HG03175 (cell line): ENCODE measurements at regions not wholly inside any gene's neighbourhood (a gene's known extent, or its start where the extent isn't known, plus 50 kb on each side); places are given as distances from the start of the nearest gene placed in this dataset.
"Not testable (repeated sequence)": the region's sequence is repeated elsewhere in the genome, so short reads cannot be mapped to it uniquely, and the experiment has no call there.

Experiments used
- ATAC-seq: cut with Tn5 transposase; IDR thresholded peaks from one replicate; pipeline ENCODE4 v1.9.1; 2021; ENCODE audit warnings: mild to moderate bottlenecking, moderate library complexity; ENCODE audit not compliant: unreplicated experiment

- no peak for ATAC-seq
Observed at GRCh38 chr2:140178234-140178633, 1398.0 kb upstream of the NXPH2 start.

DNA sequence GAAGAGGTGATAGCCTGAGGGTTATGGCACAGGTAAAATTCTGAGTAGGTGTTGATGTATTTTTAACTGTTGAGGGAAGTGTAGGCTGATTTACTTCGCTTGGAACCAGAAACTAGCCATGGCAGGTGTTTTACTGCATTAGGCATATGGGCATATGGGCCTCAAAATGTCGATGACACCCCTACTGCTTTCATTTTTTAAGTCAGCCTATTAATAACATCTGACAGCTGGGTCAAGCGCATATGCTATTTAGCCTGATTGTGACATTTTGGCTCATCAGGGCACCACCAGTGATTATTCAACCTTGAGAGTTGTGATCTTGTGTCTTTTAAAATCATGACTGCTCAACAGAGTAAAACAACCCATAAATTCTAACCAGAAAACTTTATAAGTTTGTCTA lies 1396.9 kb upstream of the NXPH2 start:
- no peak for ATAC-seq

- ATAC-seq = no peak
Observed at GRCh38 chr2:140173790-140174189, 1393.6 kb upstream of the NXPH2 start.

- ATAC-seq = no peak
Observed at GRCh38 chr2:140164449-140164848, 1384.3 kb upstream of the NXPH2 start.

DNA sequence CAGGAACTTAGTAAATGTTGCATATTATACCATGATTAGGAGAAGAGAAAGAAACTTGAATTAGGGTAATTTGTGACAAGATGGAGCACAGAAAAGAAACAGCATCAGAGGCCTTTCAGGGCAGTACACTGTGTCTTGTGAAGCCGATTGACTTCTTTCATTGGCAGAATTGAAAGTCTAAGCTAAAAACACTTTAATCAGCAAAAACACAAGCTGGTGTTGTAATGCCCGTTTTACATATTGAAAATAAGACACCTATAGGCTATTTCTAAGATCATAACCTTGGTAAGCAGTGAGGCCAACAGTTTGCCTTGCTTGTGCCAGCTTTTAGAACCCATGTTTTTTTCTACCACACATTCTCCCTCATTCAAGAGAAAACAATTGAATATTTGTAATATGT lies 1378.1 kb upstream of the NXPH2 start:
- no peak for ATAC-seq

- ATAC-seq = no peak
Observed at GRCh38 chr2:140157816-140158215, 1377.6 kb upstream of the NXPH2 start.

GRCh38 chr2:140154706-140155105 lies 1374.5 kb upstream of the NXPH2 start:
- no peak for ATAC-seq

DNA sequence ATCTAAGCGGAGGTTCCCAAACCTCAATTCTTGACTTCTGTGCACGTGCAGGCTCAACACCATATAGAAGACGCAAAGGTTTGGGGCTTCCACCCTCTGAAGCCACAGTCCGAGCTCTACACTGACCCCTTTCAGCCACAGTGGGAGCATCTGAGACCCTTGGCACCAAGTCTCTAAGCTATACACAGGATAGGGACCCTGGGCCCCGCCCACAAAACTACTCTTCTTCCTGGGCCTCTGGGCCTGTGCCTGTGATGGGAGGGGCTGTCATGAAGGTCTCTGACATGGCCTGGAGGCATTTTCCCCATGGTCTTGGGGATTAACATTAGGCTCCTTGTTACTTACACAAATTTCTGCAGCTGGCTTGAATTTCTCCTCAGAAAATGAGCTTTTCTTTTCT lies 1374.1 kb upstream of the NXPH2 start:
- ATAC-seq = no peak

DNA sequence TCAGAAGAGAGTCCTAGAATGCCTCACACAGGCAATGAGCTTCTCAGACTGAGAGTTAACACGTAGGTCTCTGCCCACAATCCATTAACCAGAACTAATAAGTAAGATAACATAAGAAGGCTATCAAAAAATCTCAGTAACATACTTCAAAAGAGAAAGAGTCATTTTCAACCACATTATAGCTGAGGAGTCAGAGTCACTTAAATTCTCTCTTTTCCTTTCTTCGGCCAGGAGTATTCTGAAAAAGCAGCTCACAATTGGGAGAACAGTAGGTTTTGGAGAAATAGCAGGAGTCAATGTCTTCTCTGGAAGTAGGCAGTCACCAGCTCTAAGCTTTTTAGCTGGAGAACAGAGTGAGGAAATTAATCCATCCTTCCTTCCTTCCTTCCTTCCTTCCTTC lies 1364.4 kb upstream of the NXPH2 start:
- ATAC-seq = no peak

- ATAC-seq = no peak
Observed at GRCh38 chr2:140138736-140139135, 1358.5 kb upstream of the NXPH2 start.

GRCh38 chr2:140136861-140137260 lies 1356.7 kb upstream of the NXPH2 start:
- no peak for ATAC-seq

DNA sequence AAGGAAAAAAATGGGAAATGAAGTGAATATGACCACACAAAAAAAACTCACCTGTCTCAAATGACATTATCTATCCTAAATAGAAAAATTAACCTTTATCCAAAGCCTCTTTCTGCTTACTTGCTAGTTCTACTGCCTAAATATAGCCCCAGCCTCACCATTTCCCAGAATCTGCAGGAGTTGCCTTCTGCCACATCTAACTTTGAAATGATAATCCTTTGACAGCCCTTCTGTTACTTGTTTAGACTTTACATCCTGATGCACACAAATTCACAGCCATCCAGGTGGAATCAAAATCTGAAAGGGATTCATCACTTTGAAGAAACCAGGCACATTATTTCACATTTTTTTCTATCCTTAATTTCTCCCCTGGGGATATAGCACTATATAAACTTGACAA lies 1356.2 kb upstream of the NXPH2 start:
- no peak for ATAC-seq

DNA sequence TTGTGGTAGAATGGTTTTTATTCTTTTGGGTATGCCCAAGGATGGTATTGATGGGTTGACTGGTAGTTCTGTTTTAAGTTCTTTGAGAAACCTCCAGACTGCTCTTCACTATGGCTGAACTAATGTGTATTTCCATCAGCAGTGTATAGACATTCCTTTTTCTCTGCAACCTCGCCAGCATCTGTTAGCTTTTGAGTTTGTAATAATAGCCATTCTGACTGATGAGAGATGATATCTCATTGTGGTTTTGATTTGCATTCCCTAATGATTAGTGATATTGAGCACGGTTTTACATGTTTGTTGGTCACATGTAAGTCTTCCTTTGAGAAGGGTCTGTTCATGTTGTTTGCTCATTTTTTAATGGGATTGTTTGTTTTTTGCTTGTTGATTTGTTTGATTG lies 1348.7 kb upstream of the NXPH2 start:
- no peak for ATAC-seq

DNA sequence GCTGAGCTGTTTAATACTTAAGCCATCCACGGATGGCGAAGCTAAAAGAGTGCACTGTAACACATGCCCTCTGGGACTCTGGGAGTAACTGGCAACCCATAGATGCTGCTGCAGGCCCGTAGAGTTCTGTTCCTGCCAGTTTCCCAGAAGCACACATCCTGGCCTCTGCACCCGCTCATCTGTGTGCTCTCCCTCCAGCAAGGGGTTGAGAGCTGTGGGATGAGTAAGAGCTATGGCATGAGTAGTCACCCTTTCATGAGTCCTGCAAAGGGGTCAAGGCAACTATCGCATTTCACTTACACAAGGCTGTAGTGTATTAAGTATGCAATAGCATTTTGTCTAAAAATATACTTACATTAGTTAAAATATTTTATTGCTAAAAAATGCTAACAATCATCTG lies 1341.8 kb upstream of the NXPH2 start:
- no peak for ATAC-seq

GRCh38 chr2:140117386-140117785 lies 1337.2 kb upstream of the NXPH2 start:
- ATAC-seq = no peak

GRCh38 chr2:140108706-140109475 lies 1328.7 kb upstream of the NXPH2 start:
- ATAC-seq = no peak

- ATAC-seq = no peak
Observed at GRCh38 chr2:140091926-140092325, 1311.7 kb upstream of the NXPH2 start.

DNA sequence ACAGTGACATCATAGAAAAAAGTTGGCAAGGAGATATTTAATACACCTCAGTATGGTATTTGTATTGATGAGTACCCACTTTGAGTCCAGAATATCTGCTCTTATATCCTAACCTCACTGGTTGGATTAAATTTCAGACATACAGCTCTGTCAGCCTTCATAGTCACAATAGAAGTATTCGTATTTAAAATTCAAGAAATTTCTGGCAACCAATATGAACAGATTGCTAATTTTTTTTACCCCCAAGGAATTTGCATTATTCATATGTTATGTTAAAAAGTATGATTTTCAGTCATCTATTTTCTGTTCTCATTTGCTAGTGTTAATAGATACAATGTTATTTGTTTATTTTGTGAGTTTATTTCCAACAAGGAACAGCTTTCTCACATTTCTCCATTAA lies 1306.8 kb upstream of the NXPH2 start:
- ATAC-seq = no peak

- no peak for ATAC-seq
Observed at GRCh38 chr2:140085674-140086073, 1305.5 kb upstream of the NXPH2 start.

DNA sequence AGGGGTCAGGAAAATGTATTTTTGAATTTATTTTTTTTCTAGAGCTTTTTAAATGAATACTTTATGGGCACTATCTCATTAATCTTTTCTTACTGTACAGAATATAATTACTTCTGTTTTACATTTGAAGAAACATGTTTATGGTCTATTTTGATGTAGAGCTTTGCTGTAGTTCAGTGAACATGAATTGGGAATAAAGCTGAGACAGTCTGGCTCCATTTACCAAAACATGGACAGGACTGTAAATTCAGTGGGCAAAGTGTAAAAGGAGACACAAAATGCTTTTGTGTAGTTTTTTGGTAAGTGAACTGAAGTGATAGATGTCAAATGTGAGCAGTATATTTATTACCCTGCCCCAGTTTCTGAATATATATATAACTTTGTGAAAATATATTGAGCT lies 1298.8 kb upstream of the NXPH2 start:
- no peak for ATAC-seq

GRCh38 chr2:140076164-140076563 lies 1296.0 kb upstream of the NXPH2 start:
- no peak for ATAC-seq

GRCh38 chr2:140073763-140074162 lies 1293.6 kb upstream of the NXPH2 start:
- ATAC-seq = not testable (repeated sequence)

- no peak for ATAC-seq
Observed at GRCh38 chr2:140067661-140068060, 1287.5 kb upstream of the NXPH2 start.
